ENCODE measurements at regions not wholly inside any gene's neighbourhood (a gene's known extent, or its start where the extent isn't known, plus 50 kb on each side); places are given as distances from the start of the nearest gene placed in this dataset.
A peak's percentile ranks its signal among the peaks of the same experiment; 100 is the strongest.

DNA sequence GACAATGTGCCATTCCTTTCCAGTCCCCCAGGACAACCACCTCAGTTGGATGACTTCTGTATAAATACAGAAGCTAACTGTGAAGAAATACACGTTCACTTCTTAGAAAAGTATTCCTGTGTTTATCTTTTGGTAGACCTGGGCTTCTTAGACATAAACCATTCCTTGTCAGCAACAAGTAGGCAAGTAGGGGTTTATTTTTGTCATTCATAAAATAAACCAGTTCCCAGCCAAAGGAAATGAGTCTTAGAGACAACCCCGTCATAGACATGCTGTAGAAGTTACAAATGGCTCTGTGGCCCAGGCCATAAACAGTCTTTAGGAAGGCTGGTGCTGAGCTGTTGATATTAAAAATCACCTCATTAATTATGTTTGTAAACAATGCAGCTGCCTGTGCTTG lies 243.2 kb downstream of the SPTSSA start:
- no peak for DNase-seq (ENCODE audit: low read depth in 2 of 2)

- DNase-seq (ENCODE audit: low read depth in 2 of 2): no peak
Measured at GRCh38 chr14:34214961-34215360, 247.1 kb downstream of the SPTSSA start.

GRCh38 chr14:34213332-34213731 lies 248.7 kb downstream of the SPTSSA start:
- DNase-seq (ENCODE audit: low read depth in 2 of 2): no peak

DNA sequence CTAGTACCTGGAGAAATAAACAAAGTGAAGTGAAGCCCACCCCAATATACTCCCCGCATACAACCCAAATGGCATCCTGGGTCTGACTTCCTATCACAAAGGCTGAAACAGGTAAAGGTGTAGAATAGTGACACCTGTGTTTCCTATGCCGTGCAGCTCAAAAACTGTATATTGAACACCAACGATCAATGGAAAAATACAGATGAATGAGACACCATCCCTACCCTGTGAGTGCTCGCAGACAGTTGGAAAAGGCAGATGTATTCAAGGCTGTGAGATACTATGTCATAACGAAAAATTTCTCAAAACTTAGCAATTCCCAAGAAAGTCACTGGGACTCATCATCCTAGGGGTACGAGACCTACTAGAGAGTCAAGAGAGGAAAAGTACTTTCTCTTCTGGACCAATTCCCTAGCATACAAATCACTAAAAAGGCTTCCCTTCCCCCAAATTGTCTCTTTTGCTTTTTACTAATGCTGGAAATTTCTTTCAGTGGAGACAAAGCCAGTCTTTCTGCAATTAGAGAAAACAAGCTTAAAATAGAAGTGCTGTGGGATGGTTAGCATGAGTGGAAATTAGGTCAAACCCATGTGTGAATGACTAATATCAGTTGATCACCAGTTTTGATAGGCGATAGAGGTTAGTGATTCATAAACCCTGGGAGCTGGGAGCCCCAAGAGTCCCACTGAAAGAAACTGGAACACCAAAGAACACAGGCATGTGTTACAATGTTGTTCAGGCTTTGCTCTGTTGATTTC lies 249.7 kb downstream of the SPTSSA start:
- DNase-seq (ENCODE audit: low read depth in 2 of 2): no peak

DNA sequence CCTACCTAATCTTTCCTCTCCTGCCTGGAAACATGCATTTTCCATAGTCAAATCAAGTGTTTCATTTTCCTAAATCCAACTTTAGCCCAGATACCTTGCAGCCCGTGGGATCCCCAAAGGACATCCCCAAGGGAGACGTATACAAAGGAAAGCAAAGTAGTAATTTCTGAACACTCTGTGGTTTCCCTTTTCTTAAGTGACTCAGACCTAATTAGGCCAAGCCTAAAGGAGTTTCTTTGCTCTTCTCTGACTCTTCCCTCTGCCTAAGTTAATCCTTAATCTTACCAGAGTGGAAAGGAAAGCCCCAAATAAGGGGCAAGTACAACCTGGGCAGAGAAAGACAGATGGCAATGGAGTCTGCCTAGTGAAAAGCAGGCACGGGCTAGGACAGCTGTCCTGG lies 250.3 kb downstream of the SPTSSA start:
- DNase-seq (ENCODE audit: low read depth in 2 of 2): no peak

- DNase-seq (ENCODE audit: low read depth in 2 of 2): no peak
Measured at GRCh38 chr14:34208532-34208931, 253.5 kb downstream of the SPTSSA start.

GRCh38 chr14:34205799-34206198 lies 254.9 kb upstream of the EGLN3 start:
- DNase-seq (ENCODE audit: low read depth in 2 of 2): no peak

DNA sequence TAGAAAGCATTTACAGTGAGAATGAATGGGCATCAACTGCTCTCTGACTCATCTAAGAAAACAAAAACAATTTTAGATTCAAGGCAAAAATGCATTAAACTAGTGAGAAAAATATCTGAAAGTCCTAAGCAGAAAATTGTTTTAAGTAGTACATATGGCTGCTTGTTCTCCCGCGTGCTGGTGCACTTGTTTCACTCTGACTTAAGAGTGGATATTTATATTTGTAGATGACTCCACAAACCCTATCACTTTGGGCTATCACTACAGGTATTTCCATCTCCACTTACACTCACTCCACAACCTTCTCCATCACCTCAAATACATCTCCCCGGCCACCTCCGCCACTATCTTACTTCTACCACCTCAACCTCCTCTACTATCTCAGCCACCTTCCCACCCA lies 253.9 kb upstream of the EGLN3 start:
- DNase-seq (ENCODE audit: low read depth in 2 of 2): no peak

- DNase-seq (ENCODE audit: low read depth in 2 of 2): peak; percentile 9 to 22
Measured at GRCh38 chr14:34203251-34203722, 252.4 kb upstream of the EGLN3 start.

- no peak for DNase-seq (ENCODE audit: low read depth in 2 of 2)
Measured at GRCh38 chr14:34201909-34202637, 251.2 kb upstream of the EGLN3 start.

GRCh38 chr14:34199585-34199984 lies 248.7 kb upstream of the EGLN3 start:
- DNase-seq (ENCODE audit: low read depth in 2 of 2): peak; percentile 34 to 41

- no peak for DNase-seq (ENCODE audit: low read depth in 2 of 2)
Measured at GRCh38 chr14:34198096-34198495, 247.2 kb upstream of the EGLN3 start.

- no peak for DNase-seq (ENCODE audit: low read depth in 2 of 2)
Measured at GRCh38 chr14:34195964-34196363, 245.1 kb upstream of the EGLN3 start.

DNA sequence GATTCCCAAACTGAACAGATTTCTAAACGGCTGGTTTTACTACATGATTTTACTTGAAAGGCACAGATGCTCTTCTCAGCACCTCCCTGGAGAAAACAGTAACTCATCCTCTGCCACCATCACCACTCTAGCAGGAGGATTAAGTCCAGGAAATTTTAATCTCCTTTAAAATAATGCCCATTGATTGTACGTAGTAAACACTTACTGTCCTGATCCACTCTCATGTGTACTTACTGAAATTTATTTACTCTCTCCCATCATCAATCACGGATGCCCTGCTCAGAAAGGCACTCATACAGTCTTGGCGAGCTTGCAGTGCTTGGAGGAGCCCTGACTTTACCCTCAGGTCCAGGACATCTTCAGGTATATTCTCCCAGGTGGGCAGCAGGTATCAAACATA lies 239.8 kb upstream of the EGLN3 start:
- DNase-seq (ENCODE audit: low read depth in 2 of 2): no peak

- DNase-seq (ENCODE audit: low read depth in 2 of 2): no peak
Measured at GRCh38 chr14:34189866-34190265, 239.0 kb upstream of the EGLN3 start.

- DNase-seq (ENCODE audit: low read depth in 2 of 2): no peak
Measured at GRCh38 chr14:34187519-34188044, 236.7 kb upstream of the EGLN3 start.

- DNase-seq (ENCODE audit: low read depth in 2 of 2): no peak
Measured at GRCh38 chr14:34187061-34187460, 236.2 kb upstream of the EGLN3 start.

DNA sequence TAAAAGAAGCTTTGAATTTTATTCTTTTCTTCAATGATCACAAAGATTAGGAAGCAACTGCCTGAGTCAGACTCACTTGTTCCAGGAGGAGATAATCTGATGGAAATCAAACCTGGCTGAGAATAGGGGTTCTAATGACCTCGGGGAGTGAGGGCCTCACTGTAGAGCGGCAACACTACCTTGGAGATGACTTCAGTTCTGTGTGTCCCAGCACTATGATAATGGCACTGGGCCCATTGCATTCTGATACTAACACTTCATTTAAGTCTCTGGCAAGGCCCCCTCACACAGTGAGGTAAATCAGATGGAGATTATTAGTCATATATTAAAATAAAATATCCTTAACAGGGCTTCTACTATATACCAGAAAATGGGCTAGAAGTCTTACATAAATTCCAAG lies 233.3 kb upstream of the EGLN3 start:
- no peak for DNase-seq (ENCODE audit: low read depth in 2 of 2)

DNA sequence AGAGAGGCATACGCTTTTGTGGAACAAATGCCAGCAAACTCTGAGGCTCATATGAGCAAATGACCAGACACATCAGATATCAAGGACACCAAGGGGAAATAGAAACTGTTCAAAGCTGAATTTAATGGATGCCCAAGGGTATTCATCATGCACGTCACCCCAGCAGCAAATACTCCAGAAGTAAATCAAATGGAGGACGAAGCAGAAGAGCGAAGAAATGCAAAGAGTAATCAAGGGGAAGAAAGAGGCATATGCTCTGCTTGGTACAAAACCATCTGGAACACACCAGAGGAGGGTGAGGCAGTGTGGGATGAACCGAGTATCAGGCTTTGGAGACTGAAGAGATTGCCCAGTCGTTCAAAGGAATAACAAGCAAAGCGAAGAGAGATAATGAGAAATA lies 232.6 kb upstream of the EGLN3 start:
- DNase-seq (ENCODE audit: low read depth in 2 of 2): no peak

DNA sequence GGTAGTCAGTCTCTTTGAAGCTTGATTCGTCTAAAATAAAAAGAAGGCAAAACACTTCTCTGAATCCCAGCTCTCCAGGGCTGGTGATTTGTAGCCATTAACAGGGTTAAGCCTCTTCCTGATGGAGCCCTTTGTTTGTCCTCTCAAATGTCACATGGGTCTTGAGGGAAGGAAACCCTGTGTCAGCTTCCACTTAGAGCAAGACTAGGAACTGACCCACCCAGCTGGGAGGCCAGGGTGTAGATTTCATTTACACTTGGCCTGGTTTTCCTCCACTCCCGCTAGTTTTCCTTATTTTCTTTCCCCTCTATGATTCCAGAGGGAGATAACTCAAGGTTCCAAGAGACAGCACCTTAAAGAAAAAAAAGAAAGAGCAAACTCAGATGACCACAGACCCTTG lies 230.5 kb upstream of the EGLN3 start:
- DNase-seq (ENCODE audit: low read depth in 2 of 2): no peak

DNA sequence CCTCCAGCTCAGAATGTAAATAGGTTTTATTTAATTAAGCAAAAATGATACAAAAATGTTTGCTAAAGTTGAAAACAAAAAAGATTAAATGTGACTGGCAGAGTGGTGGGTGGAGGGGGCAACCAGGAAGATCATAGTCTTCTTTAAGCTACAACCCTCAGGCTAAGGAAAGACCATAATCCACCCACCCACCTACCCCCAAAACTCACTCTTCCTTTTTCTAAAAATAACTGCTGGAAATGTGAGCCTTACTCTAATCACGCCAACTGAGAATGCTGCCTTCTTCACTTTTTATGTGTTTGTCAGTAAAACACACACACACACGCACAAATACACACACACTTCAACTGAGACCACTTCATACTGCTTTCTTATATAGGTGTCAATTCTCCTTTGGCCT lies 230.0 kb upstream of the EGLN3 start:
- no peak for DNase-seq (ENCODE audit: low read depth in 2 of 2)

DNA sequence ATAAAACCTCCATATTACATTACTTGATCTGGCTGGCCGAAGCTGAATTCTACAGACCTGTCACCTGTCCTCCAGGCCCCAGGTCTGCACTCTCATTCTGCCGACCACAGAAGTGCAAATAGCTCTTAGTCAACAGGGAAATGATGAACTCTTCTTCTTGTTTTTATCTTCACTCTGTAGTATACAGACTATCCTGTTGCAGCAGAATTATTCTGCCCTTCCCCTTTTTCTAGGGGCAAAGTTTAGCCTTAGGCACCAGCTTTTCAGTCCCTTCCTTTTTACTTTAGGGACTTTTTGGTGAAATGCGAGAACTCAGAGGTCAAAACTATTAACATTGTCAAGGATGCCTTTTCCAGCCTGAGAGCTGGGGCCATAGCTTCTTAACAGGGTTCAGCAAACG lies 229.6 kb upstream of the EGLN3 start:
- DNase-seq (ENCODE audit: low read depth in 2 of 2): no peak

DNA sequence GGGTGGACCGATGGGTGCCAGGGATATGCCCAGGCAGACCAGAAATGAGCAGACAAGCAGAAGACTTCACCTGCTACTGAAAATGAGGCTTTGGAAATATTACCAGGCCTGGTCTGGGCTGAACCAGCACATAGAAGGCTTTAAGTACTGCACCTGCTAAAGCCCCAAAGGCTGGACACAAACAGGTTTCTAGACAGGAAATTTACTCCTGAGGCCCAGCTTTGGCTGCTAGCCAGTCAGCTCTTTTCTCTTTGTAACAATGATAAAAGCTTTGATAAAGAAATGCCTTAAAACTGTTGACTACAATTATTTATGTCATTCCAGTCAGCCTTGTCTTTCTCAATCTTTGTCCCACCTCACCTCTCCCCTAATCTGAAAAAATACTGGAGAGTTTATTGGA lies 228.9 kb upstream of the EGLN3 start:
- no peak for DNase-seq (ENCODE audit: low read depth in 2 of 2)

All from fibroblast of skin of left quadriceps (primary cell).